ENCODE measurements at regions not wholly inside any gene's neighbourhood (a gene's known extent, or its start where the extent isn't known, plus 50 kb on each side); places are given as distances from the start of the nearest gene placed in this dataset.
"Not testable (repeated sequence)": the region's sequence is repeated elsewhere in the genome, so short reads cannot be mapped to it uniquely, and the experiment has no call there.

DNA sequence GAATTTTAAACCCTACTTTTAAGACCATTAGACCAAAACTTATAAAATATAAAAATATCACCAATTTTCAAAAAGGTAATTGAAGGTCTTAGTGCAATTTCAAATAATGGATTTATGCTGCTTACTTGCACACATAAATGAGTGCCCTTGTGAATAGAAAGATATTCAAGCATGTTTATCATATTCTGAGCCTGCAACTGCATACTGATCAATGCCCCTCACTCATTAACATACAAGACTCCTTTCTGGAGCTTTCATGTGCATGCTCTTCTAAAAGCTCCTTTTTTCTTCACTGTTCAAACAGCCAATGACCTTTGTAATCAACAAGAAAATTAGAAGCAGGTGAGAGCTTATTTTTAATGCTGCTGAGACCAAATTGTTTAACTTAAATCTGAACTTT, 1139.3 kb downstream of the HACE1 start:
- ChIA-PET POLR2A (no interaction called here), CTCF (interaction anchor here (0.6 kb wide), 1 partner anchor 17 kb away, joined by 3 read pairs; no protein-coding TSS in a partner anchor)
- DNase-seq: no peak

DNA sequence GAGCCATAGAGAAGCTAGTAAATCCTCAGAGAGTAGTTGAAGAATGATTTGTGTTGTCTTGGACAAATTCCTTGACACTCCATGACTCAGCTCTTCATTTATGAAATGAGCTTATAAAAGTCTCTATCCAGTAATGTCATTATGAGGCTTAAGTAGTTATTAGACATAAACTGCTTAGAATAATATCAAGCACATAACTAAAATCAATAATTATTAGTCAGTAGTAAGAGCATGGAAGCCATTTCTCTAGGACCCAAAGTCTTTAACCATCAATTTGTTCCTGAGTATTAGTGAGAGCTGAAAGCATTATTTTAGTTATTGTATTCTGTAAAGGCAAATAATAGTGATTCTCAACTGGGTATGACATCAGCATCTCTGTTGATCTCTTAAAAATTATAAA, 1140.2 kb downstream of the HACE1 start:
- H3K36me3 ChIP-seq (ENCODE audit: control insufficient read depth in 4 of 4, insufficient read depth in 4 of 4, low read length in 3 of 4): no peaks in the 10 kb centered on the region
- H3K4me3 ChIP-seq (ENCODE audit: control insufficient read depth in 1 of 7, extremely low read depth in 1 of 7, insufficient read depth in 4 of 7, low read depth in 2 of 7, low read length in 6 of 7): no peak overlapping the region
- ChIA-PET CTCF (no interaction called here), POLR2A (no interaction called here)
- H3K27ac ChIP-seq (ENCODE audit: insufficient read depth in 1 of 2, low read depth in 1 of 2, low read length in 2 of 2, poor library complexity in 1 of 2, severe bottlenecking in 2 of 2): no peak overlapping the region
- no peaks in the 10 kb centered on the region for H3K27me3 ChIP-seq (replicated peaks in 2 of 5; ENCODE audit: control insufficient read depth in 4 of 5, insufficient read depth in 5 of 5, low read length in 4 of 5)
- no peaks in the 10 kb centered on the region for H3K4me1 ChIP-seq (ENCODE audit: control extremely low read depth in 1 of 4, control insufficient read depth in 4 of 4, insufficient read depth in 4 of 4, low read length in 3 of 4)
- no peaks in the 10 kb centered on the region for H3K9me3 ChIP-seq (ENCODE audit: control extremely low read depth in 1 of 5, control insufficient read depth in 4 of 5, insufficient read depth in 2 of 5, low read depth in 1 of 5, low read length in 4 of 5)
- no peak for DNase-seq

More for the DNA sequence above, 1139.3 kb downstream of the HACE1 start:
- Histone ChIP-seq H3K4me3 (ENCODE audit: control insufficient read depth in 1 of 7, extremely low read depth in 1 of 7, insufficient read depth in 4 of 7, low read depth in 2 of 7, low read length in 6 of 7) (no peak overlapping the region), H3K36me3 (ENCODE audit: control insufficient read depth in 4 of 4, insufficient read depth in 4 of 4, low read length in 3 of 4) (no peaks in the 10 kb centered on the region), H3K27ac (ENCODE audit: insufficient read depth in 1 of 2, low read depth in 1 of 2, low read length in 2 of 2, poor library complexity in 1 of 2, severe bottlenecking in 2 of 2) (no peak overlapping the region), H3K27me3 (replicated peaks in 2 of 5; ENCODE audit: control insufficient read depth in 4 of 5, insufficient read depth in 5 of 5, low read length in 4 of 5) (no peaks in the 10 kb centered on the region), H3K4me1 (ENCODE audit: control extremely low read depth in 1 of 4, control insufficient read depth in 4 of 4, insufficient read depth in 4 of 4, low read length in 3 of 4) (no peaks in the 10 kb centered on the region), H3K9me3 (ENCODE audit: control extremely low read depth in 1 of 5, control insufficient read depth in 4 of 5, insufficient read depth in 2 of 5, low read depth in 1 of 5, low read length in 4 of 5) (no peaks in the 10 kb centered on the region)

DNA sequence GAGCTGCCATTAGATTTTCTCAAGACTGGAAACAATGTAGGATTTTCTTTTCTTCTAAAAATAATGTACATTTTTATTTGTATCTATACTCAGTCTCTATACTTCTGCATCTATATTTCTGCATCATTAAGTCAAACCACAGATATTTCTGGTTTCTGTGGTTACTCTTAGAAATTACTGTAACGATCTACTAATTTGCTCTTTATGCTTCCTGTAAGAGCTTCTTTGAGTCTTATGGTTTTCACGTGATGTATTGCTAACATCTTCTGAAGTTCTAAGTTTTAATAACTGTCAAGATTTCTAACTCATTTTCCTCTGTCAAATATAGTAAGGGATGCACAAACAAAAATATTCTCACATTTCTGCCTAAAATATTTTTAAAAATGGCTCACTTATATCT, 1144.5 kb downstream of the HACE1 start:
- 86% methylated on average over 1 of the region's 2 CpGs for WGBS (ENCODE audit: insufficient coverage)
- ChIA-PET POLR2A (no interaction called here), CTCF (no interaction called here)
- Histone ChIP-seq H3K27me3 (replicated peaks in 2 of 5; ENCODE audit: control insufficient read depth in 4 of 5, insufficient read depth in 5 of 5, low read length in 4 of 5) (no peaks in the 10 kb centered on the region), H3K36me3 (ENCODE audit: control insufficient read depth in 4 of 4, insufficient read depth in 4 of 4, low read length in 3 of 4) (no peaks in the 10 kb centered on the region), H3K4me3 (ENCODE audit: control insufficient read depth in 1 of 7, extremely low read depth in 1 of 7, insufficient read depth in 4 of 7, low read depth in 2 of 7, low read length in 6 of 7) (no peak overlapping the region), H3K4me1 (ENCODE audit: control extremely low read depth in 1 of 4, control insufficient read depth in 4 of 4, insufficient read depth in 4 of 4, low read length in 3 of 4) (no peaks in the 10 kb centered on the region), H3K27ac (ENCODE audit: insufficient read depth in 1 of 2, low read depth in 1 of 2, low read length in 2 of 2, poor library complexity in 1 of 2, severe bottlenecking in 2 of 2) (no peak overlapping the region), H3K9me3 (ENCODE audit: control extremely low read depth in 1 of 5, control insufficient read depth in 4 of 5, insufficient read depth in 2 of 5, low read depth in 1 of 5, low read length in 4 of 5) (no peaks in the 10 kb centered on the region)
- no peak for DNase-seq

GRCh38 chr6:103709236-103709635, 1150.5 kb downstream of the HACE1 start:
- WGBS (ENCODE audit: insufficient coverage): 95% methylated on average over 10 of the region's 15 CpGs

DNA sequence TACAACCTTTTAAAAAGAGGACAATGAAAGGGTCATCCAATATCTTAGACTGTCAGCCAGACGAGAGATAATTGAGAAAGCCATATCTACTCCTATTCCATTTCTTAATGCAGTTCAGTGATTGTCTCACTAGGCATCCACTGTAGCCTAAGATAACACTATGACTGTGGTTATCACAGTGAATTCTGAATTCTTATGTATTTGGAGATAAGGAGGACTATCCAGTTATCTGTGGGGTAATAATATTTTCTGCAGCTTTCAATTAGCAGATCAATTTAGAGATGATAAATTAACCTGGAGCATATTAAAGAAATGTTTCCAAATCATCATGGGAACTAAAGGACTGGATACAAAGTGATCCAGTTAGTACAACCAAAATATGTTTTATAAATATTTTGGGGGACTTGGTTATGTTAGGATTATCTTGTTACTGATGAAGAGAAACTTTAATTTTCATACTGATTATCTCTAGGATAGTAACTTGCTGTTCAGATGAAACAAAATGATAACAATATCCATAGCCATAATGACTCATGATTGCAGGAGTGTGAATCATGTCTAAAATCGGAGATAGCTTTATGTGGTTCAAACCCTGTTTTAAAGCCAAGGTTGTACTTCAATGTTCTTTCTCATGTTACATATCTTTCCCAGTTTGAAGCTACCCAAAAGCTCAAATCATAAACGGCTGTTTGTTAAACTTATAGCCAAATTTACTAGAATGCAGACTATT, 1152.0 kb downstream of the HACE1 start:
- no peaks in the 10 kb centered on the region for H3K4me1 ChIP-seq (ENCODE audit: control extremely low read depth in 1 of 4, control insufficient read depth in 4 of 4, insufficient read depth in 4 of 4, low read length in 3 of 4)
- no peaks in the 10 kb centered on the region for H3K27me3 ChIP-seq (replicated peaks in 2 of 5; ENCODE audit: control insufficient read depth in 4 of 5, insufficient read depth in 5 of 5, low read length in 4 of 5)
- no peak overlapping the region for H3K27ac ChIP-seq (ENCODE audit: insufficient read depth in 1 of 2, low read depth in 1 of 2, low read length in 2 of 2, poor library complexity in 1 of 2, severe bottlenecking in 2 of 2)
- ChIA-PET POLR2A (no interaction called here), CTCF (no interaction called here)
- H3K9me3 ChIP-seq (ENCODE audit: control extremely low read depth in 1 of 5, control insufficient read depth in 4 of 5, insufficient read depth in 2 of 5, low read depth in 1 of 5, low read length in 4 of 5): peaks cover 0 to 1% (median 0%) of the 10 kb centered on the region in 5 experiments
- H3K4me3 ChIP-seq (ENCODE audit: control insufficient read depth in 1 of 7, extremely low read depth in 1 of 7, insufficient read depth in 4 of 7, low read depth in 2 of 7, low read length in 6 of 7): no peak overlapping the region
- 100% methylated on average over 2 of the region's 3 CpGs for WGBS (ENCODE audit: insufficient coverage)
- H3K36me3 ChIP-seq (ENCODE audit: control insufficient read depth in 4 of 4, insufficient read depth in 4 of 4, low read length in 3 of 4): no peaks in the 10 kb centered on the region
- no peak for DNase-seq

More at GRCh38 chr6:103709236-103709635, 1150.5 kb downstream of the HACE1 start:
- DNase-seq; H3K4me3 ChIP-seq (ENCODE audit: control insufficient read depth in 1 of 7, extremely low read depth in 1 of 7, insufficient read depth in 4 of 7, low read depth in 2 of 7, low read length in 6 of 7); CTCF ChIA-PET; H3K27me3 ChIP-seq (replicated peaks in 2 of 5; ENCODE audit: control insufficient read depth in 4 of 5, insufficient read depth in 5 of 5, low read length in 4 of 5); POLR2A ChIA-PET; H3K9me3 ChIP-seq (ENCODE audit: control extremely low read depth in 1 of 5, control insufficient read depth in 4 of 5, insufficient read depth in 2 of 5, low read depth in 1 of 5, low read length in 4 of 5); H3K36me3 ChIP-seq (ENCODE audit: control insufficient read depth in 4 of 4, insufficient read depth in 4 of 4, low read length in 3 of 4); H3K4me1 ChIP-seq (ENCODE audit: control extremely low read depth in 1 of 4, control insufficient read depth in 4 of 4, insufficient read depth in 4 of 4, low read length in 3 of 4); H3K27ac ChIP-seq (ENCODE audit: insufficient read depth in 1 of 2, low read depth in 1 of 2, low read length in 2 of 2, poor library complexity in 1 of 2, severe bottlenecking in 2 of 2): not testable (repeated sequence)

- Histone ChIP-seq H3K27ac (ENCODE audit: insufficient read depth in 1 of 2, low read depth in 1 of 2, low read length in 2 of 2, poor library complexity in 1 of 2, severe bottlenecking in 2 of 2) (no peak overlapping the region), H3K4me1 (ENCODE audit: control extremely low read depth in 1 of 4, control insufficient read depth in 4 of 4, insufficient read depth in 4 of 4, low read length in 3 of 4) (no peaks in the 10 kb centered on the region), H3K4me3 (ENCODE audit: control insufficient read depth in 1 of 7, extremely low read depth in 1 of 7, insufficient read depth in 4 of 7, low read depth in 2 of 7, low read length in 6 of 7) (no peak overlapping the region), H3K9me3 (ENCODE audit: control extremely low read depth in 1 of 5, control insufficient read depth in 4 of 5, insufficient read depth in 2 of 5, low read depth in 1 of 5, low read length in 4 of 5) (no peaks in the 10 kb centered on the region), H3K27me3 (replicated peaks in 2 of 5; ENCODE audit: control insufficient read depth in 4 of 5, insufficient read depth in 5 of 5, low read length in 4 of 5) (no peaks in the 10 kb centered on the region), H3K36me3 (ENCODE audit: control insufficient read depth in 4 of 4, insufficient read depth in 4 of 4, low read length in 3 of 4) (no peaks in the 10 kb centered on the region)
- WGBS (ENCODE audit: insufficient coverage): no CpG with 5 or more reads among the region's 1 CpG
- ChIA-PET POLR2A (no interaction called here), CTCF (no interaction called here)
- DNase-seq: no peak
These were observed 1160.0 kb downstream of the HACE1 start for GRCh38 chr6:103699769-103700168.

DNA sequence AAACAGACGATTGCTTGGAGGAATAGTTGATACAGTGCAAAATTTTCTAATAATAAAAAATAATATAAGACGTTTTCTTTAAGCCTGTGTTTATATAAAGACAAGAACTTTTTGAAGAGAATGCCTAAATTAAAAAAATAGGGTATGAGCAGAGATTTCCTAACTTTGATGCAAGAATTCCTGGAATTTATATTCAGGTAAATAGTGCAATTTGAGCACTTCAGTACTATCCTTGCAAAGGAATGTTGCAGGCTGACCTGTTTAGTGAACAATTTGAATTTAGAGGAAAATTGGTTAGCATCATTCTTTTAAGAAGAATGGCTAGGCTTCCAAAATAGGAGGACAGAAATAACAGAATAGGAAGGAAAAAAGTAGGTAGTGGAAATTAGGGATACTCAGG, 1172.3 kb downstream of the HACE1 start:
- ChIA-PET POLR2A (no interaction called here), CTCF (no interaction called here)
- no peaks in the 10 kb centered on the region for H3K4me1 ChIP-seq (ENCODE audit: control extremely low read depth in 1 of 4, control insufficient read depth in 4 of 4, insufficient read depth in 4 of 4, low read length in 3 of 4)
- no CpG with 5 or more reads among the region's 2 CpGs for WGBS (ENCODE audit: insufficient coverage)
- no peak overlapping the region for H3K4me3 ChIP-seq (ENCODE audit: control insufficient read depth in 1 of 7, extremely low read depth in 1 of 7, insufficient read depth in 4 of 7, low read depth in 2 of 7, low read length in 6 of 7)
- H3K27me3 ChIP-seq (replicated peaks in 2 of 5; ENCODE audit: control insufficient read depth in 4 of 5, insufficient read depth in 5 of 5, low read length in 4 of 5): no peaks in the 10 kb centered on the region
- DNase-seq: no peak
- no peaks in the 10 kb centered on the region for H3K9me3 ChIP-seq (ENCODE audit: control extremely low read depth in 1 of 5, control insufficient read depth in 4 of 5, insufficient read depth in 2 of 5, low read depth in 1 of 5, low read length in 4 of 5)
- H3K36me3 ChIP-seq (ENCODE audit: control insufficient read depth in 4 of 4, insufficient read depth in 4 of 4, low read length in 3 of 4): no peaks in the 10 kb centered on the region
- H3K27ac ChIP-seq (ENCODE audit: insufficient read depth in 1 of 2, low read depth in 1 of 2, low read length in 2 of 2, poor library complexity in 1 of 2, severe bottlenecking in 2 of 2): no peak overlapping the region
